MG63 (cell line): ENCODE measurements at regions not wholly inside any gene's neighbourhood (a gene's known extent, or its start where the extent isn't known, plus 50 kb on each side); places are given as distances from the start of the nearest gene placed in this dataset.
"Not testable (repeated sequence)": the region's sequence is repeated elsewhere in the genome, so short reads cannot be mapped to it uniquely, and the experiment has no call there.

ENCODE experiments used
- DNase-seq: peaks from one replicate; pipeline ENCODE4 v3.0.0-alpha.2; 2020
- H3K27me3 ChIP-seq: fragments of 250-450 bp; sonication (Bioruptor Pico); 2 replicates; pipeline ENCODE4 v1.5.1; 2020; ENCODE audit warnings: mild to moderate bottlenecking, moderate library complexity
- H3K36me3 ChIP-seq: fragments of 250-450 bp; sonication (Bioruptor Pico); 2 replicates; pipeline ENCODE4 v1.5.1; 2020; ENCODE audit warnings: mild to moderate bottlenecking, moderate library complexity
- H3K4me3 ChIP-seq: fragments of 250-450 bp; sonication (Bioruptor Pico); 2 replicates; pipeline ENCODE4 v1.5.1; 2020; ENCODE audit warnings: mild to moderate bottlenecking, moderate library complexity
- H3K9me3 ChIP-seq: fragments of 250-450 bp; sonication (Bioruptor Pico); 2 replicates; pipeline ENCODE4 v1.5.1; 2020; ENCODE audit warnings: mild to moderate bottlenecking, moderate library complexity

- Histone ChIP-seq H3K27me3 (no peaks in the 10 kb centered on the region), H3K9me3 (no peaks in the 10 kb centered on the region), H3K36me3 (no peaks in the 10 kb centered on the region), H3K4me3 (no peak overlapping the region)
- DNase-seq, result no peak
Measured at GRCh38 chr5:166710271-166710670, 1581.2 kb upstream of the WWC1 start.

DNA sequence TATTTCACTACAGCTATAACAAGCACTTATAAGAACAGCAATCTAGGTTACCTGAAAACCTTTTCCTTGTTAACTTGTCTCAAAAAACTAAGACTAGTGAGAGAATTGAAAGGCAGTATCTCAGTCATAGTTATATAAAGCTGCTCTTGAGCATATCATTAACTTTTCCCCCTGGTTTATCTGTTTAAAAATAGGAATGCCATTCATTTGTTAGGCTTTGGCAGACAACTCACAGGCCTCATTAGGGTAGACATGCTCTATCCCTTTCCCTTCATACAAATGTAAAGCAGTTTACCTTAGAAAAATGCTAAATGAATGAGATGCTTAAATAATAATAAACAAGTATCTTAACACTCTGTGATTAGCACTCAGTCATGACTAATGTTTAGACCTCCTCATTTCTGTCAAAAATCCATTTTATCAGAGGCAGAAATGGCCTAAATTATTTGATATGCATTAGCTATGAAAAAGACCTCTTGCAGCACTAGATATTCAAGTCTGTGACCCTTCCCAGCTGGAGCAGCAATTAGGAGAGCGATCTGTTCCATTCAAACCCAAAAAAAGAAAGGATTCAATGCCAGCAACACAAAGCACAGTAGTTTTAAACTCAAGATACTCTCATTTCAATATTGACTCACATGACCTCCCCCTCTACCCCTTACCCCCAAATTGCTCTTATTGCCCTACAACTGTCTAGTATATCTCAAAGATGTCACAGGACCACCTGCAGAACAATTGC is 1578.8 kb upstream of the WWC1 start:
- no peaks in the 10 kb centered on the region for H3K27me3 ChIP-seq
- no peak for DNase-seq
- H3K4me3 ChIP-seq, result no peak overlapping the region
- no peaks in the 10 kb centered on the region for H3K9me3 ChIP-seq
- H3K36me3 ChIP-seq, result no peaks in the 10 kb centered on the region

DNA sequence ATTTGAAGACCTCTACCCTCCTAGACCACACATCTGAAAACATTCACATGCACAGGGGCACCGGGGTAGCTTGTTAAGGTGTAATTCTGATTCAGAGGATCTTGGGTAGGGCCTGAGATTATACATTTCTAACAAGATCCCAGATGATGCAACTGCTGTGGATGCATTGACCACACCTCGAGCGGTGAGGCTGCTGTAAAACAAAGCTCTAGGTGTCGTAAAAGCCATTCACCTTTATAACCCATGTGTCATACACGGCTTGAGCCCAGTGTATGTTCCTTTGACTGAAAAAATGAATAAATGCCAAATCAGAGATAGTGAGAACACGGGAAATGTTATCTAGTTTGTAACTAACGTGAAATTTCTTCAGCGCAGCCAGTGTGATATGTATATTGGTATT is 1578.2 kb upstream of the WWC1 start:
- H3K9me3 ChIP-seq, result no peaks in the 10 kb centered on the region
- DNase-seq, result no peak

DNA sequence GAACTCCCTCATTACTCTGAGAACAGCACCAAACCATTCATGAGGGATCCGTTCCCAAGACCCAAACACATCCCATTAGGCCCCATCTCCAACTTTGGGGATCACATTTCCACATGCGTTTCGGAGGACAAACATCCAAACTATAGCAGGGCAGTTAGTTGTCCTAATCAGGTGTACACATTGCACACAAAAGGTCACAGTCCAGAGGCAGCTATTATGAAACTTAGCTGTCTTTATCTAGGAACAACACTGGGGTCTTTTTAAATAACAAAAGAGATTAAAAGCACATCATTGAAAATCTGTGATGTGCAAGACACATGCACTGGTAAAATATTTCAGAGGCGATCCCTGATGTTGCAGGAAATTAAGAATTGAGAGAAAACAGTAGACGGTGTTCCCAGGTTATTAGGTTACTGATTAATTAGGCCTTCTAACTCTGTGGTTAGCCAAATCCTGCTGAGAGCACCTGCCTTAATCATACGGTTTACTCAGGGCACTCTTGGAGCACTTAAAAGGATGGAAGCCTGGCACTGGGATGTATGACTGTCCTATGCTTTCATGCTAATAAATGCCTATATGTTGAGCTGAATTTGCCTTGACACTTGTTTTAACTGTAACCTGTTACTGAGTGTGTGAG is 1574.5 kb upstream of the WWC1 start:
- Histone ChIP-seq H3K36me3 (no peaks in the 10 kb centered on the region), H3K4me3 (no peak overlapping the region), H3K9me3 (no peaks in the 10 kb centered on the region), H3K27me3 (no peaks in the 10 kb centered on the region)
- DNase-seq, result no peak

More for the DNA sequence above, 1578.2 kb upstream of the WWC1 start:
- no peaks in the 10 kb centered on the region for H3K36me3 ChIP-seq
- H3K4me3 ChIP-seq, result no peak overlapping the region
- H3K27me3 ChIP-seq, result no peaks in the 10 kb centered on the region

DNA sequence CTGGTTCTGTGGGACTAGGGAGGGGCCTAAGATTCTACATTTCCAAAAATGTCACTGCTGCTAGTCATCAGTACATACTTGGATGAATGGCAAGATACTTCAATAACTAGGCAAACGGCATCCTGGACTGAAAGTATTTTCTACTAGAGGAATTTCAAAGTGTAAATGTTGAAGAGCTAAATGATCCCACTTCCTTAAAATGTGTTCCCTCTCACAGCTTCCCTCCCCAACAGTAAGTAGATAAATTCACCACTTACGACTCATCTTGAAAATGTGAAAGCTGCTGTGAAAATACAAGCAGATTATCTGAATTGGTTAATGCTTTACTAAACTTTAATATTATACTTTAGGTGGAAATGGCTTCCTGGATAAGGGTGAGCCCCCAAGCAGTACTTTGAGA is 1571.5 kb upstream of the WWC1 start:
- Histone ChIP-seq H3K36me3 (no peaks in the 10 kb centered on the region), H3K9me3 (no peaks in the 10 kb centered on the region), H3K4me3 (no peak overlapping the region), H3K27me3 (no peaks in the 10 kb centered on the region)
- DNase-seq, result no peak

- Histone ChIP-seq H3K36me3 (no peaks in the 10 kb centered on the region), H3K4me3 (no peak overlapping the region), H3K9me3 (no peaks in the 10 kb centered on the region), H3K27me3 (no peaks in the 10 kb centered on the region)
- DNase-seq, result peak; percentile 8
Measured at GRCh38 chr5:166722939-166723338, 1568.5 kb upstream of the WWC1 start.

DNA sequence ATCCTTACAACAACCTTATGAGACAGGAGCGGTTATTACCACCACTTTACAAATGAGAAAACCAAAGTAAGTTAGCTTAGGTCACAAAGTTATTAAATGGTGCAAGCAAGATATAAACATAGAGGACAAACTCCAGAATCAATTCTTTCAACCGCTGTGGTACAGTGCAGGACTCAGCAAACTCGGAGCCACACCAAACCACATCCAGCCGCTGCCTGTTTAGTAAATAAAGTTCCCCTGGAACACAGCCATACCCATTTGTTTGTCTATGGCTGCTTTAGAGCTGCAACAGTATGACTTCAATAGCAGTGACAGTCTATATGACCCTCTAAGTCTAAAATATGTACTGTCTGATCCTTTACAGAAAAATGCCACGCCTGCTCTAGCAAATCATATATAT is 1567.2 kb upstream of the WWC1 start:
- H3K4me3 ChIP-seq, result no peak overlapping the region
- DNase-seq, result no peak
- no peaks in the 10 kb centered on the region for H3K36me3 ChIP-seq
- no peaks in the 10 kb centered on the region for H3K27me3 ChIP-seq
- H3K9me3 ChIP-seq, result no peaks in the 10 kb centered on the region

- DNase-seq, result no peak
- no peaks in the 10 kb centered on the region for H3K36me3 ChIP-seq
- no peaks in the 10 kb centered on the region for H3K27me3 ChIP-seq
- H3K4me3 ChIP-seq, result no peak overlapping the region
- no peaks in the 10 kb centered on the region for H3K9me3 ChIP-seq
Measured at GRCh38 chr5:166725593-166725992, 1565.9 kb upstream of the WWC1 start.

- DNase-seq, result no peak
- H3K4me3 ChIP-seq, result no peak overlapping the region
- H3K27me3 ChIP-seq, result no peaks in the 10 kb centered on the region
- H3K9me3 ChIP-seq, result no peaks in the 10 kb centered on the region
- no peaks in the 10 kb centered on the region for H3K36me3 ChIP-seq
Measured at GRCh38 chr5:166726406-166726805, 1565.0 kb upstream of the WWC1 start.

DNA sequence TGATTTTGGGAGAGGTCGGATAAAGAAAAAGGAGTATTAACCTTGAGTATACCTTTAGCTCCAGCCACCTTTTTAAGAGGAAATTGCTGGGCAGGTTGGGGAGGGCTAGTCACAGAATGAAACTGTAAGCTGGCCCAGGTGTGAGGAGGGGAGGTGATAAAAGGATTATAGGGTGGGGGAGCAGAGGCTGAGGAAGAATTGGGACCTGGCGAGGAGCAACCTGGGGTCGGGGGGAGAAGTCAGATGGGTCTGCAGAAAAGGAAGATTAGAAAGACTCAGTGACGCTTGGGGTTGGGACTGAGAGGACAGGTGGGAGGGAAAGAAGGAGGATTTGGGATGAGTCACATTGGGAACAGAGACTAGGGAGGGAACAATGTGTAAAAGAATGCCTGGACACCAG is 1548.5 kb upstream of the WWC1 start:
- not testable (repeated sequence) for DNase-seq, H3K9me3 ChIP-seq, H3K4me3 ChIP-seq, H3K36me3 ChIP-seq, H3K27me3 ChIP-seq

DNA sequence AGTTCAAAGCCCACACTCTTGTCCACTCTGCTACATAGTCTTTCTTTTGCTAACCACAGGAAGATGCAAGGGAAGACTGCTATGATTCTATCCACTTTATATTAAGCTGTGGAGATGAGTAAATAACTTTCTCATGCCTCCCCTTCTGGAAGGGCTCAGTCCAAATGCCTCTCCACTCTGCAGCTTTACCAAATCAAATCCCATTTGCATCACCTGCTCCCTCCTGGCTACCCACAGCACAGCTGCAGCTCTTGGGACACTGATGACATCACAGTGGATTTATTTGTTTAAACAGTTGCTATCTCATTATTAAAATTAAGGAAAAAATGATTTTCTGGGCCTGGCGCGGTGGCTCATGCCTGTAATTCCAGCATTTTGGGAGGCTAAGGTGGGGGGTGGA is 1544.9 kb upstream of the WWC1 start:
- no peaks in the 10 kb centered on the region for H3K36me3 ChIP-seq
- H3K9me3 ChIP-seq, result no peaks in the 10 kb centered on the region
- no peaks in the 10 kb centered on the region for H3K27me3 ChIP-seq
- no peak for DNase-seq
- H3K4me3 ChIP-seq, result no peak overlapping the region

GRCh38 chr5:166750376-166750775 is 1541.1 kb upstream of the WWC1 start:
- DNase-seq, result no peak
- no peaks in the 10 kb centered on the region for H3K36me3 ChIP-seq
- no peaks in the 10 kb centered on the region for H3K9me3 ChIP-seq
- no peaks in the 10 kb centered on the region for H3K27me3 ChIP-seq
- no peak overlapping the region for H3K4me3 ChIP-seq

- Histone ChIP-seq H3K4me3 (no peak overlapping the region), H3K36me3 (no peaks in the 10 kb centered on the region), H3K9me3 (no peaks in the 10 kb centered on the region), H3K27me3 (no peaks in the 10 kb centered on the region)
- no peak for DNase-seq
Measured at GRCh38 chr5:166758151-166758550, 1533.3 kb upstream of the WWC1 start.

GRCh38 chr5:166767858-166768257 is 1523.6 kb upstream of the WWC1 start:
- Histone ChIP-seq H3K4me3 (no peak overlapping the region), H3K36me3 (no peaks in the 10 kb centered on the region), H3K27me3 (no peaks in the 10 kb centered on the region; the same call in 1 of the 2 replicates), H3K9me3 (peaks cover 4% of the 10 kb centered on the region)
- DNase-seq, result no peak

DNA sequence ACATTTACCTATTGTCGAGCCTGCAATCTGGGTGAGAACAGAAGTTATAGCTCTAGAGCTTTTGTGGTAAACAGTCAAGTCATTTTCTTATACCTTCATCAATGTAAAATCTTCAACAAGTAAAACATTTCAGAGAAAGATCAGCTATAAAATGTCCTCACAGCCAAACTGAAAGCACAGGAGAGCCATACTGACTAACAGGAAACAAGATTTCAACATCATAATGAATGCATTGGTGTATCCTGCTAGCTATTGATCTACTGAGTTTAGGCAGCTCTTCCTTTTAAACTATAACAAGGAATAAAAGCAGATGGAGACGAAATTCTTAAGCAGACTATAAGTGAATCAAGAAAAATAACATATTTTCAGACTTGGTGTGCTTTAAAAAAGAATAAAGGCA is 1522.9 kb upstream of the WWC1 start:
- Histone ChIP-seq H3K36me3 (no peaks in the 10 kb centered on the region), H3K9me3 (peaks cover 4% of the 10 kb centered on the region), H3K4me3 (no peak overlapping the region), H3K27me3 (no peaks in the 10 kb centered on the region; the same call in 1 of the 2 replicates)
- DNase-seq, result no peak

- no peak for DNase-seq
Measured at GRCh38 chr5:166772770-166773169, 1518.7 kb upstream of the WWC1 start.

DNA sequence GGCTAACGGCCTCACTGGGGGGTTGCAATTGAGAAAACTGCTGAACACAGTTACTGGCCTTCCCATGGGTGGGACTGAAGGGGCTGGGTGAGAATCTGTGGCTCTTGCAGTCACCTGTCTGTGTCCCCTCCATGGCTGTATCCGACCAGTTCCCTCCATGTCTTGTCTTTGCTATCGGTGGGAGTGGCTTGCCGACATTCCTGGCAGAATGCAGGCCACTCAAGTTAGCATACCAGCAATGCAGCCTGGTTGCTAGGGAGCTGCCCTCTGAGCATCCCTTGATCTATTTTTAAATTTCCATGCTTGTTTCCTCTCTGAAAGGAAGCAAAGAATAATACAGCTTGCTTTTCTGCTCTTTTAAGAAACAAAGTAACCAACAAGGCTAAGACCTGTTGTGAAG is 1509.7 kb upstream of the WWC1 start:
- no peak for DNase-seq
- no peaks in the 10 kb centered on the region for H3K36me3 ChIP-seq

More at GRCh38 chr5:166772770-166773169, 1518.7 kb upstream of the WWC1 start:
- Histone ChIP-seq H3K4me3 (no peak overlapping the region), H3K27me3 (no peaks in the 10 kb centered on the region; the same call in 1 of the 2 replicates), H3K9me3 (peaks cover 4% of the 10 kb centered on the region), H3K36me3 (no peaks in the 10 kb centered on the region)

GRCh38 chr5:166784545-166785078 is 1506.8 kb upstream of the WWC1 start:
- Histone ChIP-seq H3K27me3 (no peaks in the 10 kb centered on the region), H3K9me3 (no peaks in the 10 kb centered on the region), H3K4me3 (no peak overlapping the region), H3K36me3 (no peaks in the 10 kb centered on the region)
- DNase-seq, result no peak

More for the DNA sequence above, 1509.7 kb upstream of the WWC1 start:
- H3K9me3 ChIP-seq, result no peaks in the 10 kb centered on the region
- no peaks in the 10 kb centered on the region for H3K27me3 ChIP-seq
- H3K4me3 ChIP-seq, result no peak overlapping the region
